HEK293T (cell line): ENCODE measurements at regions not wholly inside any gene's neighbourhood (a gene's known extent, or its start where the extent isn't known, plus 50 kb on each side); places are given as distances from the start of the nearest gene placed in this dataset.

Experiments used
- ARNT ChIP-seq: fragments of 450-650 bp; IDR thresholded peaks from 2 replicates; pipeline ENCODE4 v1.6.1; 2017; ENCODE audit warnings: mild to moderate bottlenecking
- BHLHE40 ChIP-seq: fragments of 450-650 bp; IDR thresholded peaks from 2 replicates; pipeline ENCODE4 v1.6.1; 2016; ENCODE audit warnings: mild to moderate bottlenecking, moderate library complexity, borderline replicate concordance
- ELF4 ChIP-seq: fragments of 450-650 bp; IDR thresholded peaks from 2 replicates; pipeline ENCODE4 v1.6.1; 2017; ENCODE audit warnings: antibody characterized with exemption
- FOXA1 ChIP-seq: fragments of 450-650 bp; IDR thresholded peaks from 2 replicates; pipeline ENCODE4 v1.6.1; 2016; ENCODE audit warnings: mild to moderate bottlenecking
- FOXK2 ChIP-seq: fragments of 450-650 bp; IDR thresholded peaks from 2 replicates; pipeline ENCODE4 v1.6.1; 2016; ENCODE audit warnings: mild to moderate bottlenecking
- FOXM1 ChIP-seq: fragments of 450-650 bp; IDR thresholded peaks from 2 replicates; pipeline ENCODE4 v1.6.1; 2017; ENCODE audit warnings: mild to moderate bottlenecking, borderline replicate concordance
- HDGF ChIP-seq: fragments of 450-650 bp; IDR thresholded peaks from 2 replicates; pipeline ENCODE4 v1.6.1; 2017; ENCODE audit warnings: antibody characterized with exemption, borderline replicate concordance
- SP1 ChIP-seq: fragments of 450-650 bp; IDR thresholded peaks from 2 replicates; pipeline ENCODE4 v1.6.1; 2017
- SUZ12 ChIP-seq: fragments of 450-650 bp; IDR thresholded peaks from 2 replicates; pipeline ENCODE4 v1.6.1; 2016; ENCODE audit warnings: mild to moderate bottlenecking
- TF ChIP-seq, protein P1 (sequence below): fragments of 450-650 bp; IDR thresholded peaks from 2 replicates; pipeline ENCODE4 v1.6.1; 2016

GRCh38 chr4:3651267-3651845, 114.8 kb upstream of the ADRA2C start:
- TF ChIP-seq BHLHE40 (no peak), FOXA1 (no peak), SP1 (no peak), ELF4 (no peak), HDGF (no peak), FOXM1 (no peak), SUZ12 (no peak), FOXK2 (no peak), ARNT (no peak)
- TF ChIP-seq, protein P1, sequence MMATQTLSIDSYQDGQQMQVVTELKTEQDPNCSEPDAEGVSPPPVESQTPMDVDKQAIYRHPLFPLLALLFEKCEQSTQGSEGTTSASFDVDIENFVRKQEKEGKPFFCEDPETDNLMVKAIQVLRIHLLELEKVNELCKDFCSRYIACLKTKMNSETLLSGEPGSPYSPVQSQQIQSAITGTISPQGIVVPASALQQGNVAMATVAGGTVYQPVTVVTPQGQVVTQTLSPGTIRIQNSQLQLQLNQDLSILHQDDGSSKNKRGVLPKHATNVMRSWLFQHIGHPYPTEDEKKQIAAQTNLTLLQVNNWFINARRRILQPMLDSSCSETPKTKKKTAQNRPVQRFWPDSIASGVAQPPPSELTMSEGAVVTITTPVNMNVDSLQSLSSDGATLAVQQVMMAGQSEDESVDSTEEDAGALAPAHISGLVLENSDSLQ = no peak
